ENCODE measurements at regions not wholly inside any gene's neighbourhood (a gene's known extent, or its start where the extent isn't known, plus 50 kb on each side); places are given as distances from the start of the nearest gene placed in this dataset.

DNA sequence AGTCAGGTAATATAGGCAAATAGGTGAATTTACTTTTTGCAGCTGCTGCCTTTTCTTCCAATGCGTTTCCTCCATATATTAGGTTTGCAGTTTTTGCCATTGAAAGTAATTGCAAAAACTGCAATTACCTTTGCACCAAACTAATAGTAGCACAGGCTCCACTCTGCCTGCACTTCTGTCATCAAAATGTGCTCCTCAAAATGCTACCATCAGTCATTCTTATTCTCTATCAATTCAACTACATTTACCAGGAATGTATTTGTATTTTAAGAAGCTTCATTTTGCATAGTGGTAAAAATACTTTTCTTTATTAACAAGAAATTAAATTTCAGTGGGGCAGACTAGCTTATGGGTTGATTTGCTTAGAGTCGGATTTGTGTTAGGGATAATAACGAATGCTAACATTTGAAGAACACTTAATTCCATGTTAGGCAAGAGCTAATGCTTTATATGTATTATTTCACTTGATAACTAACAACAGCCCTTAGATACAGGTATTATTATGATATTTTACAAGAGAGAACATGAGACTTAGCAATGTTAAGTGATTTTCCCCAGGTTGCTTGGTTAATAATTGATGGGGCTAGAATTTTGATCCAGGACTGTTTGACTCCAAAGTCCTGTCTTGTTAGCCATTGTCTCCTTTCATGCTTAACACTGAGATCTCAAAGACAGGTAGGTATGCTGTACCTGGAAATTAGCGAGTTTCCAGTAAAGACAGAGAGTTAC lies 300.4 kb downstream of the MAN2A1 start:
- Histone ChIP-seq H2BK12ac (ENCODE audit: low read depth, low read length) (no peak overlapping the region), H4K5ac (ENCODE audit: insufficient read length, low read depth, low read length) (no peak overlapping the region), H3K27me3 (replicated peaks in 1 of 4; ENCODE audit: control insufficient read depth in 3 of 4, extremely low read depth in 1 of 4, insufficient read depth in 3 of 4, low read length in 3 of 4) (no peaks in the 10 kb centered on the region), H4K20me1 (replicated peaks in 1 of 2; ENCODE audit: control insufficient read depth in 1 of 2, insufficient read depth in 2 of 2, low read length in 2 of 2) (no peaks in the 10 kb centered on the region), H3K79me2 (ENCODE audit: control insufficient read depth in 1 of 2, insufficient read depth in 2 of 2, low read length in 2 of 2) (no peaks in the 10 kb centered on the region), H3K56ac (replicated peaks; ENCODE audit: insufficient read length, low read depth, low read length) (no peak overlapping the region), H3K23ac (ENCODE audit: insufficient read length) (no peak overlapping the region), H3K36me3 (ENCODE audit: control insufficient read depth in 2 of 4, insufficient read depth in 4 of 4, low read length in 3 of 4) (no peaks in the 10 kb centered on the region), H3K9ac (replicated peaks in 1 of 4; ENCODE audit: extremely low read depth in 1 of 4, low read depth in 3 of 4, low read length in 3 of 4) (no peak overlapping the region), H2AK5ac (ENCODE audit: low read depth, low read length) (no peak overlapping the region), H3K23me2 (ENCODE audit: low read depth, low read length) (no peaks in the 10 kb centered on the region), H3K9me3 (ENCODE audit: insufficient read depth in 2 of 2, low read depth in 1 of 2, low read length in 1 of 2) (no peaks in the 10 kb centered on the region), H4K91ac (replicated peaks; ENCODE audit: insufficient read length, low read length) (no peak overlapping the region), H2AFZ (ENCODE audit: low read length) (no peak overlapping the region), H2BK15ac (ENCODE audit: low read length) (no peak overlapping the region), H2BK20ac (ENCODE audit: low read length) (no peak overlapping the region), H3K18ac (ENCODE audit: extremely low read depth, low read length) (no peak overlapping the region), H3K14ac (ENCODE audit: insufficient read length) (no peak overlapping the region), H2BK120ac (replicated peaks; ENCODE audit: low read depth, low read length) (no peak overlapping the region), H4K8ac (ENCODE audit: extremely low read depth, insufficient read depth, low read length) (no peak overlapping the region), H2BK5ac (ENCODE audit: low read depth, low read length) (no peak overlapping the region), H3K4me1 (replicated peaks in 1 of 4; ENCODE audit: control insufficient read depth in 3 of 4, insufficient read depth in 4 of 4, low read length in 3 of 4) (no peaks in the 10 kb centered on the region), H3K4me2 (ENCODE audit: insufficient read depth in 1 of 2, low read depth in 2 of 2, low read length in 2 of 2) (no peak overlapping the region), H3K27ac (ENCODE audit: low read depth, low read length) (no peak overlapping the region), H3K79me1 (ENCODE audit: low read depth, low read length) (no peaks in the 10 kb centered on the region), H3K4me3 (ENCODE audit: extremely low read depth in 1 of 4, insufficient read depth in 2 of 4, low read depth in 3 of 4, low read length in 4 of 4) (no peak overlapping the region), H3K4ac (replicated peaks; ENCODE audit: insufficient read length, low read depth, low read length) (no peak overlapping the region)
- CTCF ChIA-PET (ENCODE audit: partially characterized antibody) = interaction anchor here (0.6 to 1.2 kb wide), 2 partner anchors 419 to 1304 kb away, joined by 3 read pairs; no protein-coding TSS in a partner anchor
- DNase-seq (ENCODE audit: low read depth in 1 of 2, low spot score in 2 of 2) (no peak), FAIRE-seq (no peak)
- POLR2A ChIA-PET (ENCODE audit: partially characterized antibody) = no interaction called here
- WGBS, 2 experiments (ENCODE audit: extremely low coverage in 1 of 2, insufficient coverage in 1 of 2, insufficient read length in 1 of 2, insufficient replicate concordance in 2 of 2, low coverage in 1 of 2, low lambda C conversion rate in 2 of 2, missing lambda C conversion rate in 1 of 2) = 84% methylated on average over 4 of the region's 4 CpGs; no CpG with 5 or more reads in 1 of the 2 experiments
- no peak for TF ChIP-seq CHD1 (IDR thresholded peaks at IDR 0.05; ENCODE audit: low read depth, low read length)
- no peak for TF ChIP-seq EZH2 (IDR thresholded peaks at IDR 0.05; ENCODE audit: low read depth, low read length, severe bottlenecking)
- TF ChIP-seq EGR1 (IDR thresholded peaks at IDR 0.05; ENCODE audit: borderline replicate concordance, low read depth, low read length) = no peak
- TF ChIP-seq POU5F1 (IDR thresholded peaks at IDR 0.05; ENCODE audit: low read depth, low read length) = no peak
